Upper lobe of left lung (tissue), 6 donors: ENCODE measurements at regions not wholly inside any gene's neighbourhood (a gene's known extent, or its start where the extent isn't known, plus 50 kb on each side); places are given as distances from the start of the nearest gene placed in this dataset.

Source experiments
- ATAC-seq, 2 donors: fragments of 200-7000 bp; cut with Tn5 transposase; one replicate each; pipeline ENCODE4 v1.9.1; 2022; ENCODE audit warnings: mild to moderate bottlenecking in 2 of 2, moderate library complexity in 2 of 2; ENCODE audit not compliant: low FRiP score in 2 of 2
- DNase-seq, 2 donors: peaks; one replicate each; pipeline ENCODE4 v3.0.0-alpha.2; 2019 to 2020
- H3K27ac ChIP-seq, 4 donors: fragments of 200-600 bp; sonication (generic); one replicate each; pipeline ENCODE4 v1.5.1; 2016 to 2019
- H3K27me3 ChIP-seq, 4 donors: fragments of 200-600 bp; sonication (generic); one replicate each; pipeline ENCODE4 v1.5.1; 2017 to 2019
- H3K36me3 ChIP-seq, 4 donors: fragments of 200-600 bp; sonication (generic); one replicate each; pipeline ENCODE4 v1.5.1; 2016 to 2019
- H3K4me1 ChIP-seq, 4 donors: fragments of 200-600 bp; sonication (generic); one replicate each; pipeline ENCODE4 v1.5.1; 2018 to 2019
- H3K4me3 ChIP-seq, 4 donors: fragments of 200-600 bp; sonication (generic); one replicate each; pipeline ENCODE4 v1.5.1; 2017 to 2019; ENCODE audit warnings: mild to moderate bottlenecking in 2 of 4, moderate library complexity in 1 of 4
- H3K9me3 ChIP-seq, 4 donors: fragments of 200-600 bp; sonication (generic); one replicate each; pipeline ENCODE4 v1.5.1; 2018 to 2019
- EP300 ChIP-seq, 4 donors: sonication (generic); formaldehyde crosslinking; IDR thresholded peaks; one replicate each; pipeline ENCODE4 v1.5.1; 2017; ENCODE audit warnings: antibody characterized with exemption in 4 of 4, control low read depth in 2 of 4
- POLR2A ChIP-seq, 4 donors: fragments of 450-650 bp; IDR thresholded peaks; one replicate each; pipeline ENCODE4 v1.5.1; 2016 to 2017; ENCODE audit warnings: antibody characterized with exemption in 4 of 4, mild to moderate bottlenecking in 2 of 4
- POLR2AphosphoS5 ChIP-seq, 2 donors: sonication (generic); formaldehyde crosslinking; IDR thresholded peaks; one replicate each; pipeline ENCODE4 v1.5.1; 2017; ENCODE audit warnings: antibody characterized with exemption in 2 of 2
- WGBS, 2 donors: methylation state at CpG; one replicate each; pipeline ENCODE4 v1.1.5; 2017 to 2018; 5-methylcytosine and 5-hydroxymethylcytosine counted together
- TF ChIP-seq, protein P1 (sequence below), 6 experiments: fragments of 450-650 bp in 4 of 6; fragments of 200-600 bp in 2 of 6; sonication (generic) in 2 of 6; IDR thresholded peaks; one replicate each; pipeline ENCODE4 v1.5.1; 2016 to 2019; ENCODE audit warnings: antibody characterized with exemption in 6 of 6
- donor health status: DM: no; HTN: no; CAD: no; lungs with moderate emphysema.
- donor health status: DM: no; HTN: yes; CAD: no; lungs with severe emphysema.

DNA sequence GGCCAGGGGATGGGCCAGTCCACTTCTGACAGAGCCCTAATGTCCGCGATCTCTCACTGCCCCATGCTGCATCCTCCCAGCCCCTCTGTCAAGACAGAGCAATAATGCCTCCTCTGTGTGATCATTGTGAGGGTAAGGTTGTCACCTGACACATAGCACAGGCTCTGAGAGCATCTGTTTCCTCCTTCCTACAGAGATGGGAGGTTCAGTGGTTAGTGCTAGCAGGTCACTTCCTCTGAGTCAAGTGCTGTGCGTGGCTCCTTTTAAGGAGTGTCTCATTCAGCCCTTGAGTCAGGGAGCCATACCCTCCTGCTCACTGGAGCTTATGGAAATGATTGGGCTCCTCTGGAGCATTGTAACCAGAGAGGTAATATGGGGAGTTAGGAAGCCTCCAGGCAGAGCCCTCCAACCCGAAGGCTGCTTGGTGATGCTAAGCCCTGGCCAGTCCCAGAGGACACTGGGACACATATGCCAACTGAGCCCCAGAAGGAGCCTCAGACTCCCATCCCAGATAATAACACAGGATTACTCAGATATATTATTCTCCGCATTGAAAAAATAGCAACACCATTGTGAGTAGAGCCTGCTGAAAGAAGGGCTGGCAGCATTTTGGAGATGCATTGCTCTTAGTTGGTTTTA lies 189.0 kb downstream of the GALNT1 start:
- Histone ChIP-seq H3K36me3 (no peaks in the 10 kb centered on the region), H3K27ac (no peak overlapping the region), H3K4me3 (no peak overlapping the region), H3K27me3 (no peaks in the 10 kb centered on the region), H3K9me3 (no peaks in the 10 kb centered on the region), H3K4me1 (no peaks in the 10 kb centered on the region)
- DNase-seq = no peak
- no peak for TF ChIP-seq POLR2AphosphoS5 (IDR thresholded peaks at IDR 0.05)
- TF ChIP-seq EP300 (IDR thresholded peaks at IDR 0.05) = no peak
- TF ChIP-seq, protein P1, sequence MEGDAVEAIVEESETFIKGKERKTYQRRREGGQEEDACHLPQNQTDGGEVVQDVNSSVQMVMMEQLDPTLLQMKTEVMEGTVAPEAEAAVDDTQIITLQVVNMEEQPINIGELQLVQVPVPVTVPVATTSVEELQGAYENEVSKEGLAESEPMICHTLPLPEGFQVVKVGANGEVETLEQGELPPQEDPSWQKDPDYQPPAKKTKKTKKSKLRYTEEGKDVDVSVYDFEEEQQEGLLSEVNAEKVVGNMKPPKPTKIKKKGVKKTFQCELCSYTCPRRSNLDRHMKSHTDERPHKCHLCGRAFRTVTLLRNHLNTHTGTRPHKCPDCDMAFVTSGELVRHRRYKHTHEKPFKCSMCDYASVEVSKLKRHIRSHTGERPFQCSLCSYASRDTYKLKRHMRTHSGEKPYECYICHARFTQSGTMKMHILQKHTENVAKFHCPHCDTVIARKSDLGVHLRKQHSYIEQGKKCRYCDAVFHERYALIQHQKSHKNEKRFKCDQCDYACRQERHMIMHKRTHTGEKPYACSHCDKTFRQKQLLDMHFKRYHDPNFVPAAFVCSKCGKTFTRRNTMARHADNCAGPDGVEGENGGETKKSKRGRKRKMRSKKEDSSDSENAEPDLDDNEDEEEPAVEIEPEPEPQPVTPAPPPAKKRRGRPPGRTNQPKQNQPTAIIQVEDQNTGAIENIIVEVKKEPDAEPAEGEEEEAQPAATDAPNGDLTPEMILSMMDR (IDR thresholded peaks at IDR 0.05) = no peak
- TF ChIP-seq POLR2A (IDR thresholded peaks at IDR 0.05) = no peak
- WGBS, 2 donors = 67% methylated on average over 3 to 5 of the region's 5 CpGs
- no peak for ATAC-seq

- no peak overlapping the region for H3K4me3 ChIP-seq
- WGBS, 2 donors = 73 to 81% methylated on average over 4 of the region's 4 CpGs
- no peak overlapping the region for H3K27ac ChIP-seq
- ATAC-seq (no peak), DNase-seq (no peak)
- no peak for TF ChIP-seq POLR2AphosphoS5 (IDR thresholded peaks at IDR 0.05)
- TF ChIP-seq, protein P1 (IDR thresholded peaks at IDR 0.05) = no peak
- no peaks in the 10 kb centered on the region for H3K4me1 ChIP-seq
- no peaks in the 10 kb centered on the region for H3K36me3 ChIP-seq
- H3K27me3 ChIP-seq = no peaks in the 10 kb centered on the region
- H3K9me3 ChIP-seq = no peaks in the 10 kb centered on the region
Observed at GRCh38 chr18:35771172-35771571, 189.6 kb downstream of the GALNT1 start.

- WGBS, 2 donors = 39 to 50% methylated on average over 2 of the region's 2 CpGs
Observed at GRCh38 chr18:35775887-35776286, 194.3 kb downstream of the GALNT1 start.

DNA sequence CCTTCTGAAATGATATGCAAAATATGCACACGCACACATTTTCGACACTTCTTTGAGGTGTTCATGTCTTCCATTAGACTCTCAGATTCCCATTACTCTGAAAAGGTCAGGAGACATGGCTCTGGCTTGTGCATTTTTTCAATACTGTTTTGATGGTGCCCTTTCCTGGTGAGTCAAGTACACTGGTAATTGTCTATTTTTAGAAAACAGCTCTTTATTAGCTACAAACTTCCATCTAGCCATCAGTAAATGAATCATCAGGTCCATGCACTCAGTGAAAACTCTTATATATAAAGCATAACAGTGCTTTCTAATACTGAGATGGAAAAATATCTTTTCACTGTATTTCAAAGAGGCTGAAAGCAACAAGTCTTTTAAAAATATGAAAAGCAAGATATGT lies 194.9 kb downstream of the GALNT1 start:
- ATAC-seq = no peak

More at GRCh38 chr18:35775887-35776286, 194.3 kb downstream of the GALNT1 start:
- ATAC-seq = no peak
- Histone ChIP-seq H3K9me3 (no peaks in the 10 kb centered on the region), H3K4me1 (no peaks in the 10 kb centered on the region), H3K4me3 (no peak overlapping the region), H3K27me3 (no peaks in the 10 kb centered on the region), H3K27ac (no peak overlapping the region), H3K36me3 (no peaks in the 10 kb centered on the region)
- no peak for DNase-seq
- TF ChIP-seq EP300 (IDR thresholded peaks at IDR 0.05) (no peak), POLR2A (IDR thresholded peaks at IDR 0.05) (no peak), POLR2AphosphoS5 (IDR thresholded peaks at IDR 0.05) (no peak)
- TF ChIP-seq, protein P1 (IDR thresholded peaks at IDR 0.05) = no peak

More for the DNA sequence above, 194.9 kb downstream of the GALNT1 start:
- Histone ChIP-seq H3K27me3 (no peaks in the 10 kb centered on the region), H3K4me1 (no peaks in the 10 kb centered on the region), H3K4me3 (no peak overlapping the region), H3K27ac (no peak overlapping the region), H3K36me3 (no peaks in the 10 kb centered on the region), H3K9me3 (no peaks in the 10 kb centered on the region)
- TF ChIP-seq POLR2AphosphoS5 (IDR thresholded peaks at IDR 0.05) = no peak
- TF ChIP-seq, protein P1 (IDR thresholded peaks at IDR 0.05) = no peak
- no peak for TF ChIP-seq POLR2A (IDR thresholded peaks at IDR 0.05)
- no peak for TF ChIP-seq EP300 (IDR thresholded peaks at IDR 0.05)
- no peak for DNase-seq
- 94 to 100% methylated on average over 2 of the region's 2 CpGs for WGBS, 2 donors
